HG02981 (cell line): ENCODE measurements at regions not wholly inside any gene's neighbourhood (a gene's known extent, or its start where the extent isn't known, plus 50 kb on each side); places are given as distances from the start of the nearest gene placed in this dataset.
"Not testable (repeated sequence)": the region's sequence is repeated elsewhere in the genome, so short reads cannot be mapped to it uniquely, and the experiment has no call there.

Source experiments
- ATAC-seq: cut with Tn5 transposase; IDR thresholded peaks from one replicate; pipeline ENCODE4 v1.9.1; 2021; ENCODE audit warnings: mild to moderate bottlenecking, moderate library complexity; ENCODE audit not compliant: unreplicated experiment

DNA sequence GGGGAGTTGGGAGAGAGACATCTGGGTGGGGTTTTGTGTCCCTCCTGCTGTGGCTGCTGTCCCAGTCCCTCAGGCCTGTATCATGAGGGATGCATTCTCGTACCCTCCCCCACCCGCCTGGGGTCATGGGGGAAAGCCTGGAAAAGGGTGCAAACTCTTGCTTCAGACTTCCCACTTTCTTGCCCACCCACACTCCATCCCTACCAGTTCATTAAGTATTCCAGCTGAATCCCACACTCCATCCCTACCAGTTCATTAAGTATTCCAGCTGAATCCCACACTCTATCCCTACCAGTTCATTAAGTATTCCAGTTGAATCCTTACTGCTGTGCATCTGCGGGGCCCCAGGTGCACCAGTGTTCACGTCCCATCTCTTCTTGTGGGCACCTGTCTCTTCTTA, 116.3 kb downstream of the ACAA2 start:
- no peak for ATAC-seq

GRCh38 chr18:49694402-49694801, 118.9 kb downstream of the ACAA2 start:
- no peak for ATAC-seq

DNA sequence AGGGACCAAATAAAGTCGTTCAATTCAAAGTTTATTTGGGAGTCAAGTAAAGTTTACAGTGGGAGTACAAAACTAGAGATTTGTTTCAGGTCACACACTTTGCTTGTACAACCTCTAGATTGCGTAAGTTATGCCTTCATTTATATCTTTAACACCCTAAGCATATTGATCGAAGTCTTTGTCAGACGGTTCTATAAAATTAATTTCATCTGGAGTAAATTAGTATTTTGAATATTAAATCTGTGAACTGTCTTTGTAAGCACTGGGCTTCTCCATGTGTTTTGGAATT, 119.7 kb downstream of the ACAA2 start:
- ATAC-seq: no peak

DNA sequence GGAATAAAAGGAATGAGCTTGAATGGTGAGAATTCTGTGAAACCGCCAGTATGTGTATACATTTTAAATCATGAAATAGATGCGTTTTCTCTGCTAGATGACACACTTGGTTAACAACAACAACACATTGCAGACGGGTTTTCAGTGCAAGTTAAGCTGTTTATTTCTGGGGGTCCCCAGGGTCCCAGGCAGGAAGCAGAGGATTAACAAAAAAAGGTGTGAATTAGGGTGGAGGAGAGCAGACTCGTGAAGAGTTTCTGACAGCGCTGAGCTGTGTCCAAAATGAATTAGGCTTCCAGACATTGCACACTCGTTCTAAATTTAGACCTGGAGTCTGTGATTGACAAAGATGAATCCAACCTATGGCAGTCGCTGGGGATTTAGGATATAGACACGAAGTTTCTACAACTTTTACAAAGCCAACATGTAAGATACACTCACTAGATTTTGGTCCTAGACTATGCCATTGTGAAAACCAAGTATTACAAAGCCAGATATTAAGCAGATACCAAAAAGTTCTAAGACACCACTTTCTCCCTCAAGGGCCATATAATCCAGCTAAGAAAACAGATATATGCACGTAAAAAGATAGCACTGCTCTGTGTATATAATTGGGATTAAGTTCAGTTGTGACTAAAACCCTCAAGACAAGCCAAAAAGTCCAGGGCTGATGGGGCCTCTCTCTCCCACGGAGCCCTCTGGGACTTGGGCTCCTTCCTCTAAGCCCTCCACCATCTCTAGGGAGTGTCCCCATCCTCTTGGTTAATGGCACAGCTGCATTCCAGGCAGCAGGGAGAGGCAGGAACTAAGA, 120.2 kb downstream of the ACAA2 start:
- no peak for ATAC-seq

- ATAC-seq: no peak
Measured at GRCh38 chr18:49691177-49691608, 122.1 kb downstream of the ACAA2 start.

DNA sequence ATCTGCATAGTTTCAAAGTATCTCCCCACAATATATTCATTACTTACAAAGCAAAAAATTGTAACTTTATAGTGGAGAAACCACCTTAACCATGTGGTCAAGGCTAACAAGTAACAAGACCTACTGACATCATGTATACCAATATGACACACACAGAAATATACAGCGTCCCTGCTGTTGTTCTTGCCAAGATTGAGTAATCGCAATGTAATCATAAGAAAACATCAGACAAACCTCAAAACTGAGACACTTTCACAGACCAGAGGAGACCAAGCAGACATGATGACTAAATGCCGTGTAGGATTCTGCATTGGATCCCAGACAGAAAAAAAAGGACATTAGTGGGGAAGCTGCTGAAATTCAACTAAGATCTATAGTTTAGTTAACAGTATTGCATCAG, 123.0 kb downstream of the ACAA2 start:
- no peak for ATAC-seq

DNA sequence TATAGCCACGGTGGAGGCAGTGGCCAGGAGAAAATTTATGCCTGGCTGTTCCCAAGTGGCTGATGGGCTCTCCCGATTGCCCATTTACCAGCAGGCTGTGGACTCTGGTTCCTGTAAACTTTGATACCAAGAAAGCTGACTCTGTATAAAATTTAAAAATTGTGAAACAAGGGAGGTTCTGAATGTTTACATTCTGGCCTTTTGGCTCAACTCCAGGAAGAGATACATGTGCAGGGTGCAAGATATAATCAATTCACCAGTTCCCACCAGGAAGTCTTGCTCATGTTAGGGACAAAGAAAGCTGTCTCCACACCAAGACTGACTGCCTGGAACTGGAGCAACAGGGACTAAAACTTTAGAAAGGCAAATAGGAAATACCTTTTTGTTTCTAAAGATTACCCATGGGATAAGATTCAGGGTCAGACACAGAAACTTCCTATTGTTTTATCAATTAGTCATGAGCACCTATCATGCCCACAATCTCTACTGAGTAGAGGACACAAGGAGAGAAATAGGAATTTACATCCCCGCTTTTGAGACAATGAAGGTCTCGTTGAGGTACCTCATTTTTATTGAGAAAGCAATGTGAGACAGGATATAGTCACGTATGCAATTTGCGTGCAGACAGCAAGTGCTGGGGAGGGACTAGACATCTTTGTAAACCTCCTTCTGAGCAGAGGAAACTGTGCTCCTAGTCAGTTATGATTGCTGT, 123.5 kb downstream of the LIPG start:
- ATAC-seq: no peak

DNA sequence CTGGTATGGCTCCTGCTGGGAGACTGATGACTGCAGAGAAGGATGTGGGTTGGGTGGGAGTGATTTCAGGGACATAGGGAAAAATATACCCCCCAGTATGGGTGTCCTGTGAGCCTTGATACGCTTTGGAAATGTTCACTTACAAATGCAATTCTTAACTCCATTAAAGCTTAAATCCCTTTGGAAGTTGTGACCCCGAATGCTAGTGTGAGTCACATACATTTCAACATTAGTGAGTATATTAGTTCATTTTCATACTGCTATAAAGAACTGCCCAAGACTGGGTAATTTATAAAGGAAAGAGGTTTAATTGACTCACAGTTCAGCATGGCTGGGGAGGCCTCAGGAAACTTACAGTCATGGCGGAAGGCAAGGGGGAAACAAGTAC, 120.9 kb downstream of the LIPG start:
- ATAC-seq: not testable (repeated sequence)

DNA sequence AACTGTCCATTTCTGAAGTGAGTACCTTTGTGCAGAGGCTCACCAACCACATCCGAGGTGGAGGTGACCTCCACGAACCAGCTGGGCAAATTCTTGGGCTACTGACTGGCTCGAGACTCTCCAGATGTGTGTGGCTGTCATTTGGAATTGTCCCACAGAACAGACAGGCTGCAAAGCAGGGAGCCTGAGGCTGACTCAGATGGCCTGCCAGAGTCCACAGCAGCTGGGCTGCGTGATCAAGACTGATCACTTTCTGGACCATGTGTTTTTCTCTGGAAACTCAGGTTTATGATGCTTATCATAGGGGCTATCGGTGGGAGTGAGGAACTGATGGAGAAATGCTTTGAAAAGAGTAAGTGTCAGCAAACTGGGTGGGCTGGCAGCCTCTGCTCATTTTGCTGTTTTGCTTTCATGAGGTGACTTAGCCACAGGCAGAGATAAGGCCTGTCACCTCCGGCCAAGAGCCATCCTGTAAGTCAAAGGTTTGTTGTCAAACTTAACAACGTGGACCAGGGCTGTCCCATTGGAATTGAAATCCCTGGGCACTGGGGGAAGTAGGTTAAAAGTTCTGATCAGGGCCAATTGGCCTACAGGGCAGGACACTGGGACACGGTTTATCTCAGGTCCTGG, 120.4 kb downstream of the LIPG start:
- ATAC-seq: no peak

- no peak for ATAC-seq
Measured at GRCh38 chr18:49681387-49681786, 119.5 kb downstream of the LIPG start.

DNA sequence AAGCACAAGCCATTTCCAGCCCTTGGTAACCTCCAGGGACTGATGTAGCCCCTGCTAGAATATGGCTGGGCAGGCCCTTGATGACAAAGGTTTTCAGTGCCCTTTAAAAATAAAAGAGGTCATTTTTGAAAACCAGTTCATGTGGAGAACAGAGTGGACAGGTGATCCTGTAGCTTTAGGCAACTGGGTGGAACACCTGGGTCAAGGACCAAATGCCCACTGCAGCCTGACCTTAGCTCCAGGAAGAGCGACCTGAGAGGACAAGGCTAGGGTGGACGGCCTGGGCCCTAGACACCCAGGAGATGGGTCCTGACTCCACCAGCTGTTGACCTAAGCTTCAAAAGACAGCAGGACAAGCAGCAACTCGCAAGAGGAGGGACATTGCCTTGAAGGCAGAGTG, 116.6 kb downstream of the LIPG start:
- ATAC-seq: no peak

DNA sequence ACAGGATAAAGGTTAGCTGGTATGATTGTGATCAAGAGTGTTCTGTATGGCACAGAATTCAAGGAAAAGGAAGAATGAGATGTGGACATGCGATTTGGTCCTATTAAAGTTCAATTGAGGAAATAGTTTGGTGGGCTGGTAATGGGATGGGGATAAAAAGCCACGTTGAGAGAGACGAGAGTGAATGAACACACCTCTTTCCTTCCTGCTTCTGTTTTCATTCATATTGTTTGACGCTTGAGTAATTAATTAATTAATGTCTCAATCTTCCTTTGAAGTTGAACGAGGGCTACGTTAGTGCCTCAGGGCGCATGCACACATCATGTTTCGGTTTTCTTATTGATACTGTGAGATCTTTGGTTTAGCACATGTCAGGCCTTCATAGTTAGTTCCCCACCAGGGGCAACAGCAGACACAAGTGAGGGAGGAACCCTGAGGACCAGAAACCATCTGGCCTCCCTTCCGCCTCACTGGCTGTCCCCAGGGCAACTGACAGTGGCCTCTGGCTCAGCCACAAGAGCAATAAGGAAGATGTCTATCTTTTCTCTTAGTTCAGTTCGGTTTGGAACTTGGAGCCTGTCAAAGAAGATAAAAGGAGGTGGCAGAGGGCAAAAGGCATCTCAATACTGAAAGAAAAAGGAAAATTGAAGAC, 116.0 kb downstream of the LIPG start:
- ATAC-seq: peak; percentile 89

- no peak for ATAC-seq
Measured at GRCh38 chr18:49677081-49677480, 115.2 kb downstream of the LIPG start.

- no peak for ATAC-seq
Measured at GRCh38 chr18:49673281-49673680, 111.4 kb downstream of the LIPG start.

DNA sequence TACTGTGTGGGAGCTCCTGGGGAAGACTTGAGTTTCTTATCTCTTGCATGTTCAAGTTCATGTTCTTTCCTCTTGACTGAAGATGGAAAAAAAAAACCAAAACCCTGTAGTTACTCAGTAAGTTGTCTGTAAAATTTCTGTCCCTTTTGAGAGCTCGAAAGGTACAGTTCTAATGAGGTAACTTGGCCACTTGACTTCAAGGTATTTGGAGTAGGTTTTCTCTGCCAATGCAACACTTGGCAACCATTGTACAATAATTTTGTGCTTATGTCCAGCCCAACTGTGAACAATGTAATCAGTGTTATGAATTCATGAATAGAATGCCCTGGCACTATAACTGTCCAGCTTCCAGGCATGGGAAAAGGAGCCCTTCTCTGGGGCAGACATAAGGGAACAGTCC, 111.0 kb downstream of the LIPG start:
- no peak for ATAC-seq

DNA sequence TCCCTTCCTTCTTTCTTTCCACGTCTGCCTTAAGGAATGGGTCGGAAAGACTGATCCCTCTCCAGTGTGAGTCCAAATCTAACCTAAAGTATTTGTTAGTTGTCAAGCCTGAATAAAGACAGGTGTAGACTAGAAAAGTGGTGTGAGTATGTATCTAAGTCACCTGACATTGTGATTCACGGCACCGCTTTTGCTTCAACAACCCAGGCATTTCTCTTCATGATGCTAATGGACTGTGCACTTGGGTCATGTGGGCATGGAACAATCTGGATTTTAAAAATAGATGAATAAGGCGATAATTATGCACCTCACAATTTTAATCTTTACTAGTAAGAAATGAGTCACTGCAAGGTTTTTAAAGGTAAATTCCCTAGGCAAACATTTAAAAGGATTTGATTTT, 107.5 kb downstream of the LIPG start:
- ATAC-seq: no peak

GRCh38 chr18:49668574-49669275, 106.9 kb downstream of the LIPG start:
- ATAC-seq: no peak

GRCh38 chr18:49667462-49667861, 105.6 kb downstream of the LIPG start:
- no peak for ATAC-seq

DNA sequence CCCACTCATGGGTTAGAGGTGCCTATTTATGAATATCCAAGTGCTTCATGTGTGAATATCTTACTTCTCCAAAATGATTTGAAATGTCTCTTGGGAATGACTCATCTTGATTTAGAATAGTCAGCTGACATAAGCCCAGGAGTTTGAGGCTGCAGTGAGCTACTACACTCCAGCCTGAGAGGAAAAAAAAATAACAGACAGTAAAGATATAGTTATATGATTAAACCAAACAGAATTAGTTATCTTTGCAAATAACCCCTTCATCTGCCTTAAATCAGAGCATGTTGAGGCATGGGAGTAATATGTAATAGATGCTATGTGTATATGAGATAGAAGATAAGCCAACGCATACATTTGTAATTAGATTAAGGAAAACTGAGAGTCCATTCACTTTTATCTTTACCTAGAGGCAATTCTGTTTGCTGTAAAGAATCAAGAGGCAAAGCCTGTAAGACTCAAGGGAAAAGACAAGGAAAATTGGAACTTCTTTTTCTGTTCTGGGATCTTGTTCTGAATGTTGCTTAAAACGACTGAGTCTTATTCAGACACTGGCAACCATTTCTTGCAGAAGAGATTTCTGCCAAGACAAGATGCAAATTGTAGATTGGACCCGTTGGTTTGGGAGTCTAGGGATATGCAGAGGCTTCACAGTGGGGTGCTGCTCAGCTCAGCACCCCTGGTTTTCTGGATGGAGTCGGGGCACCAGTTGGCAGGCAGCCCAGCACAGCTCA, 104.4 kb downstream of the LIPG start:
- no peak for ATAC-seq
